ENCODE measurements at regions not wholly inside any gene's neighbourhood (a gene's known extent, or its start where the extent isn't known, plus 50 kb on each side); places are given as distances from the start of the nearest gene placed in this dataset.

DNA sequence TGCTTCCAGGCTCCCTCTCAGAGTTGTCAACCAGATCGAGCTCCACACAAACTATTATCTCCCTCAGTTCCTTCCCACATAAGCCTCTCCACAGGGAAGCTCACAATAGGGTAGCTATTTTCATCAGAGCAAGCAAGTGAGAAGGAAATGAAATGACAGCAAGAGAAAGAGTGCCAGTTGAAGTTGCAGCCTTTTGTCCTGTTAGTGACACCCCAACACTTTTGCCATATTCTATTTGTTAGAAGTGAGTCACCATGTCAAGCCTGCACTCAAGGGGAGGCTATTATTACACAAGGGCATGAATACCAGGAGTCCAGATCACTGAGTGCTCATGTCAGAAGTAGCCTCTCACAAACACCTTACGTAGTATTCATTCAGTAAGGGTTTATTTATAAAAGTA is 266.3 kb upstream of the NOCT start:
- no peaks in the 10 kb centered on the region for H3K4me1 Mint-ChIP-seq (ENCODE audit: insufficient read depth, unreplicated experiment)
- CTCF ChIA-PET: interaction anchor here (1.3 kb wide), 1 partner anchor 122 kb away, joined by 3 read pairs; no protein-coding TSS in a partner anchor

DNA sequence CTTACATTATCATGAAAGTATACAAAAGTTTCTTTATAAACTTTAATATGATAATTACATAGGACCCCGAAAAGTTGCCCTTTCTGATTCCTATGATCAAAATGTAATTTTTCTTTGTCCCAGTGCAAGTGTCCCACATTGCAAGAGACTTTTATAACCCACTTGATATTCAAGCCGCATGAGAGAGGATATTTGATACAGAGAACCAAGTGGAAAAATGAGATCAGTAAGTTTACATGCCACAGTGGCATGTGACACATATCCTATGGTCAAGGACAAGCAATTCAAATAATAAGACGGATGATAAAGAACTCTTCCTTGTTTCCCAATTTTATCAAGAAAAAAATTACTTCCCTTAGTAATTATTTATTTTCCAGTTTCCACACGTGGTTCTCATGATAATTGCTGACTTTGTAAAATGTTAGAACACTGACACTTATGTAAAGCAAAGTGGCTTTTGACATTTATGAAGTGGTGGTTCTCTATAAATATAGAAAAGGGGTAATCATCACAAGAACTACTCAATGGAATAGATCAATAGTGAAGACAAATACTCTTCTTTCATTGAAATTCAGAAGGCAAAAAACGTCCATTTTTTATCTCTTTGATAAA is 273.7 kb upstream of the NOCT start:
- ChIA-PET CTCF (interaction anchor here (0.6 kb wide), 1 partner anchor 69 kb away, joined by 3 read pairs; no protein-coding TSS in a partner anchor), POLR2A (no interaction called here)
- intact Hi-C loops (cut with micrococcal nuclease): no loop called here
- H3K9me3 Mint-ChIP-seq (ENCODE audit: unreplicated experiment): no peaks in the 10 kb centered on the region
- BruUV-seq (replicated peaks): no TSS peak
- H3K36me3 Mint-ChIP-seq (ENCODE audit: insufficient read depth, unreplicated experiment): no peaks in the 10 kb centered on the region
- no peak overlapping the region for H3K4me3 Mint-ChIP-seq (ENCODE audit: unreplicated experiment)
- DNase-seq (ENCODE audit: unreplicated experiment): no peak
- H3K27ac Mint-ChIP-seq (ENCODE audit: low read depth, unreplicated experiment): no peak overlapping the region
- H3K4me1 Mint-ChIP-seq (ENCODE audit: insufficient read depth, unreplicated experiment): no peaks in the 10 kb centered on the region
- TF ChIP-seq, protein P1, sequence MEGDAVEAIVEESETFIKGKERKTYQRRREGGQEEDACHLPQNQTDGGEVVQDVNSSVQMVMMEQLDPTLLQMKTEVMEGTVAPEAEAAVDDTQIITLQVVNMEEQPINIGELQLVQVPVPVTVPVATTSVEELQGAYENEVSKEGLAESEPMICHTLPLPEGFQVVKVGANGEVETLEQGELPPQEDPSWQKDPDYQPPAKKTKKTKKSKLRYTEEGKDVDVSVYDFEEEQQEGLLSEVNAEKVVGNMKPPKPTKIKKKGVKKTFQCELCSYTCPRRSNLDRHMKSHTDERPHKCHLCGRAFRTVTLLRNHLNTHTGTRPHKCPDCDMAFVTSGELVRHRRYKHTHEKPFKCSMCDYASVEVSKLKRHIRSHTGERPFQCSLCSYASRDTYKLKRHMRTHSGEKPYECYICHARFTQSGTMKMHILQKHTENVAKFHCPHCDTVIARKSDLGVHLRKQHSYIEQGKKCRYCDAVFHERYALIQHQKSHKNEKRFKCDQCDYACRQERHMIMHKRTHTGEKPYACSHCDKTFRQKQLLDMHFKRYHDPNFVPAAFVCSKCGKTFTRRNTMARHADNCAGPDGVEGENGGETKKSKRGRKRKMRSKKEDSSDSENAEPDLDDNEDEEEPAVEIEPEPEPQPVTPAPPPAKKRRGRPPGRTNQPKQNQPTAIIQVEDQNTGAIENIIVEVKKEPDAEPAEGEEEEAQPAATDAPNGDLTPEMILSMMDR (IDR thresholded peaks at IDR 0.05; ENCODE audit: unreplicated experiment): no peak
- no peaks in the 10 kb centered on the region for H3K27me3 Mint-ChIP-seq (ENCODE audit: insufficient read depth, unreplicated experiment)

More for the DNA sequence above, 266.3 kb upstream of the NOCT start:
- BruUV-seq (replicated peaks): no TSS peak
- H3K27ac Mint-ChIP-seq (ENCODE audit: low read depth, unreplicated experiment): no peak overlapping the region
- TF ChIP-seq, protein P1 (IDR thresholded peaks at IDR 0.05; ENCODE audit: unreplicated experiment): no peak
- no peaks in the 10 kb centered on the region for H3K36me3 Mint-ChIP-seq (ENCODE audit: insufficient read depth, unreplicated experiment)
- H3K9me3 Mint-ChIP-seq (ENCODE audit: unreplicated experiment): peaks cover 18% of the 10 kb centered on the region
- POLR2A ChIA-PET: no interaction called here
- no peaks in the 10 kb centered on the region for H3K27me3 Mint-ChIP-seq (ENCODE audit: insufficient read depth, unreplicated experiment)
- DNase-seq (ENCODE audit: unreplicated experiment): peak; percentile 58
- intact Hi-C loops (cut with micrococcal nuclease): no loop called here
- no peak overlapping the region for H3K4me3 Mint-ChIP-seq (ENCODE audit: unreplicated experiment)

DNA sequence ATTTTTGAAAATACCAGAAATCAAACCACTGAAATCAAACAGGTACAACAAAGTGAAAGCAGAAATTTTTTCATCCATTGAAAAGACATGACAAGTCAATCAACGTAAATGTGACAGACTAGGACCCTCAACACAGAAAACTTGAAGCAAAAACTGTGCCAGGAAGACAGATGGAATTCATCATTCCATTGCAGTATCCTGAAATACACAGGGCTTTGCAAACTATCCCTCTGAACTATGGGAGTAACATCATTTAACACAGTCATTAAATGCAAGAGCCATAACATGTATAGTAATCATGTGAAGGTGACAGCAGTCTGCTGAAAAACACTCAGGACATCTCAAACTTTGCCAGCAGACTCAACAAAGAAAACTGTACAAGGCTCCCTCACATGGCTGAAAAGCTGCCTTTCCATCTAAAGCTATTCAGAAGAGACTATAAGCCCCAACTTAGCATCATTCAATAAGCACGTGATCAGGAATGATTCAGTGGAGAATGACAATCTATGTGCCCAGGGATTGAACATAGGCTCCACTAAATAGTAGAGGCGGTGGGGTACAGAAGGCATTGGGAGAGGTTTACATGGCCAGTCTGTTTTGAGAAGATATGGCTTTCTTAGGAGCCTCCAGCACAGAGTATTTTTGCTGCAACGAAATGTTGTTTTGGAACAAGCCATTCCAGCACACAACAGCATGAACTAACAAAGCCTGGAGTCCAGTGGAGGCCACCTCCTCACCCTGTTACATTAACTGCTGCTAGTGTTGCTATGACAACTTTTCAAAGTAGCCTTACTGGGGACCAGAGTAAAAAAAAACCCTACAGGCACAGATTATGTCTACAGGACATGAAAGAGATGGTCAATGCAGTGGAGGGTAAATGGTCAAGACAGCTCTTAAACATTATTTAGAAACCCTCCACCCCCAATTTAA is 274.5 kb upstream of the NOCT start:
- Mint-ChIP-seq H3K9me3 (ENCODE audit: unreplicated experiment) (no peaks in the 10 kb centered on the region), H3K4me3 (ENCODE audit: unreplicated experiment) (no peak overlapping the region), H3K36me3 (ENCODE audit: insufficient read depth, unreplicated experiment) (no peaks in the 10 kb centered on the region), H3K4me1 (ENCODE audit: insufficient read depth, unreplicated experiment) (peaks cover 7% of the 10 kb centered on the region), H3K27ac (ENCODE audit: low read depth, unreplicated experiment) (no peak overlapping the region), H3K27me3 (ENCODE audit: insufficient read depth, unreplicated experiment) (no peaks in the 10 kb centered on the region)
- intact Hi-C loops (cut with micrococcal nuclease): no loop called here
- DNase-seq (ENCODE audit: unreplicated experiment): no peak
- no TSS peak for BruUV-seq (replicated peaks)
- CTCF ChIA-PET: no interaction called here
- POLR2A ChIA-PET: no interaction called here
- TF ChIP-seq, protein P1 (IDR thresholded peaks at IDR 0.05; ENCODE audit: unreplicated experiment): no peak

DNA sequence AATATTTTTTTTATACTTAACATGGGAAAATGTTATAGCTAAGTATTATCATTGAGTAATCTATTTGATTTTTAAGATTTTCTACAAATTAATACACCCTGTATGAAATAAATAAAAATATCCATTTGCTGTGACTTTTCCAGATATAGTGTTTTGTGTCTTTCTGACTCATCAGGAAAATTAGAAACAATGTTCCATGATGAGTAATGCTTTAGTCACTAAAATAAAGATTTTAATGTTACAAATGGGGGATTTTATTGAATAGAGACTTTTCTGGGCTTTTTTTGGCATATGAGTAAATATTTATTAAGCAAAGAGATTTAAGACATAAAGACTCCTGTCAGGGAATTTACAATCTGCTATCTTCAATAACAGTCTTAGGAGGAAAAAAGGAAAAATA is 279.2 kb upstream of the NOCT start:
- Mint-ChIP-seq H3K4me3 (ENCODE audit: unreplicated experiment) (no peak overlapping the region), H3K27ac (ENCODE audit: low read depth, unreplicated experiment) (peak overlapping the region; percentile 33), H3K27me3 (ENCODE audit: insufficient read depth, unreplicated experiment) (no peaks in the 10 kb centered on the region), H3K4me1 (ENCODE audit: insufficient read depth, unreplicated experiment) (peaks cover 10% of the 10 kb centered on the region), H3K9me3 (ENCODE audit: unreplicated experiment) (no peaks in the 10 kb centered on the region), H3K36me3 (ENCODE audit: insufficient read depth, unreplicated experiment) (no peaks in the 10 kb centered on the region)
- TF ChIP-seq, protein P1 (IDR thresholded peaks at IDR 0.05; ENCODE audit: unreplicated experiment): no peak
- DNase-seq (ENCODE audit: unreplicated experiment): peak; percentile 38
- intact Hi-C loops (cut with micrococcal nuclease): no loop called here
- ChIA-PET CTCF (interaction anchor here (0.8 kb wide), 1 partner anchor 202 kb away, joined by 3 read pairs; no protein-coding TSS in a partner anchor), POLR2A (interaction anchor here (0.5 kb wide), 1 partner anchor 573 kb away, joined by 3 read pairs; no protein-coding TSS in a partner anchor)
- BruUV-seq (replicated peaks): no TSS peak

Measured in MCF 10A (cell line).